GM12891 (cell line): ENCODE measurements at regions not wholly inside any gene's neighbourhood (a gene's known extent, or its start where the extent isn't known, plus 50 kb on each side); places are given as distances from the start of the nearest gene placed in this dataset.

Experiments used
- DNase-seq: peaks from one replicate; pipeline ENCODE4 v3.0.0; 2011; ENCODE audit warnings: low spot score; ENCODE audit not compliant: insufficient read length
- FAIRE-seq: peaks from 2 replicates; lab custom pipeline; 2011; peaks lifted over from hg19 to GRCh38; lab: Jason Lieb, UNC
- PAX5 ChIP-seq: IDR thresholded peaks from 2 replicates; pipeline ENCODE4 v1.6.1; 2011; ENCODE audit warnings: low read length, moderate library complexity, mild to moderate bottlenecking; ENCODE audit not compliant: insufficient read depth, severe bottlenecking
- POLR2A ChIP-seq: IDR thresholded peaks from 2 replicates; pipeline ENCODE4 v1.6.1; 2011; ENCODE audit warnings: low read depth, low read length, control low read depth
- POLR2AphosphoS5 ChIP-seq: IDR thresholded peaks from 2 replicates; pipeline ENCODE4 v1.6.1; 2011; ENCODE audit warnings: low read depth, low read length, control low read depth
- POU2F2 ChIP-seq: IDR thresholded peaks from 2 replicates; pipeline ENCODE4 v1.6.1; 2011; ENCODE audit warnings: low read depth, mild to moderate bottlenecking, control low read depth, low read length, moderate library complexity
- SPI1 ChIP-seq: IDR thresholded peaks from 2 replicates; pipeline ENCODE4 v1.6.1; 2011; ENCODE audit warnings: low read depth, low read length, control low read depth
- TAF1 ChIP-seq: IDR thresholded peaks from 2 replicates; pipeline ENCODE4 v1.6.1; 2011; ENCODE audit warnings: low read depth, low read length, control low read depth

DNA sequence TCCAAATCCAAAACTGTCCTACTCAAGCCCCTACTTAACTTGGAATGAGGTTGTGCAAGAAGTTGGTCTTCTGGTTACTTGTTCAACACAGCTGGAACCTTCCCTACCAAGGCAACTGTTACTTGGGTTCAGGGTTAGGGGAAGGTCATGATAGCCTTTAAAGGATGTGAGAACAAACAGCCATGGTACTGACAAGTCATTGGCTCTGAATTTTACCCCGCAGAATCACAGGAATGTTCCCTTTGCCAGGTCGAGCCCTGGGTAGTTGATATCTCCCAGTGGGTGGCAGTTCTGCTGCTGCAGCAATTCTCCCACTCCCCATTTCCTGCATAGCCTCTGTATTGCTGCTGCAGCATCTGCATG is 396.1 kb upstream of the MPDZ start:
- TF ChIP-seq SPI1 (no peak), TAF1 (no peak), POU2F2 (no peak), POLR2AphosphoS5 (no peak), PAX5 (no peak), POLR2A (no peak)
- DNase-seq: no peak
- no peak for FAIRE-seq

DNA sequence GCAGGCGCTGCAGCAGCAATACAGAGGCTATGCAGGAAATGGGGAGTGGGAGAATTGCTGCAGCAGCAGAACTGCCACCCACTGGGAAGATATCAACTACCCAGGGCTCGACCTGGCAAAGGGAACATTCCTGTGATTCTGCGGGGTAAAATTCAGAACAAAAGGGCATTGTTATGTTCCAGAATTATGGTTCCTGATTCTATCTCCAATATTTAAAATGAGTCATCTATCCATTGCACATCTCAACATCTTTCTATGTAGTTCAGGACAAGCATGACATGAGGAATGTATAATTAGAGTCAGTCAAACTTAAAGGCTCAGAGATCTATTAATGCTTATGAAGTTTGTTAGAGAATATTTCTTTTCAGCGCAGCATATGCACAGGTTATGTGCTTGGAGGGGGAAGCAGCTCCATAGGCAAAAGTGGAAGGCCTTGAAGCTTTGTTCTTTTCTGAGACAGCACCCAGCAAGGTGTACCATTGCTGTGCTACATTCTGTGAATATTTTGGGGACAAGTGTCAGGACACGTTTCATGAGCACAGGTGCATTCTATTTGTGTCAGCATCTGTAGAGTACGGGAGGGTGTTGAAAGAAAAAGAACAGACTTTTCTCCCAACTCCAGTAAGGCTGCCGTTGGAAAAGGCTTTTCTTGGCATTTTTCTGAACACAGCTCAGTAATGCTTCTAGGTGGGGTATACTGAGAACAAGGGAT is 395.6 kb upstream of the MPDZ start:
- DNase-seq (no peak), FAIRE-seq (no peak)
- TF ChIP-seq POLR2AphosphoS5 (no peak), PAX5 (no peak), POLR2A (no peak), TAF1 (no peak), SPI1 (no peak), POU2F2 (no peak)

DNA sequence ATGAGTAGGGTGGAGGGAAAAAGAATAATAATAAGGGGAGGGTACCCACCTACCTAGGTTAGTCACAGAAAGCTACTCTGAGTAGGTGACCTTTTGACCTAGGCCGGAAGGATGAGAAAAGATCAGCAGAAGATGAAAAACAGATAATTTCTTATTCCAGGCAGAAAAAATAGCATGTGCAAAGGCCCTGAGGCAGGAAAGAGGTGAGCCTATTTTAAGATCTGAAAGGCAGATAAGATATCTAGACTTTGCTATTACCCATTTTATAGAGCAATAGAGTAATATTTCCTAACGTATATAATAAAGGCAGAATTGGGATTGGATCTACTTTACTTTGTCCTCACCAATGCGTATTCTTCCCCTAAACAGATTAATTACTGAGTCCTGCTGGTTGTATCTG is 393.9 kb upstream of the MPDZ start:
- FAIRE-seq (no peak), DNase-seq (no peak)
- no peak for TF ChIP-seq SPI1
- no peak for TF ChIP-seq PAX5
- TF ChIP-seq POU2F2: no peak

DNA sequence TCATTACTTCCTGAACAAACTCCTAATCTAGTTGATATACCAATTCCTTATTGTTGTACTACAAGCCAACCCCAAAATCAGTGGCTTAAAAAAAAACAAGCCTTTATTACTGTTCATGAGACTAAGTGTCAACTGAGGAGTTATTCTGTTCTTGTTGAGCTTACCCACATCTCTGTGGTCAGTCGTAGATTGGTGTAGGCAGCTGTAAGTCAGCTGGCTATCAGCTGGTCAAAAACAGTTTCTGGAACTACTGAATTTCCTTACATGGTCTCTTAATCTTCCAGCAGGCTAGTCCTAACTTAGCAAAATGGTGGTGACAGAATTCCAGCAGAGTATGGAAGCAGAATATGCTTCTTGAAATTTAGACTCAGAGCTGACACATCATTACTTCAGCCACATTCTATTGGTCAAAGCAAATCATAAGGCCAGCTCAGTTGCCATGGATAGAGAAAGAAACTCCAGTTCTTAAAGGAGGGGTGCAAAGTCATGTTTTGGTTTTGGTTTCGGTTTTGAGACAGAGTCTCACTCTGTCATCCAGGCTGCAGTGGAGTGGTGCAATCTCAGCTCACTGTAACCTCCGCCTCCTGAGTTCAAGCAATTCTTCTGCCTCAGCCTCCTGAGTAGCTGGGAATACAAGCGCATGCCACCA is 386.1 kb upstream of the MPDZ start:
- TF ChIP-seq SPI1 (no peak), TAF1 (no peak), POU2F2 (no peak), POLR2A (no peak), POLR2AphosphoS5 (no peak), PAX5 (no peak)
- FAIRE-seq: no peak
- no peak for DNase-seq

DNA sequence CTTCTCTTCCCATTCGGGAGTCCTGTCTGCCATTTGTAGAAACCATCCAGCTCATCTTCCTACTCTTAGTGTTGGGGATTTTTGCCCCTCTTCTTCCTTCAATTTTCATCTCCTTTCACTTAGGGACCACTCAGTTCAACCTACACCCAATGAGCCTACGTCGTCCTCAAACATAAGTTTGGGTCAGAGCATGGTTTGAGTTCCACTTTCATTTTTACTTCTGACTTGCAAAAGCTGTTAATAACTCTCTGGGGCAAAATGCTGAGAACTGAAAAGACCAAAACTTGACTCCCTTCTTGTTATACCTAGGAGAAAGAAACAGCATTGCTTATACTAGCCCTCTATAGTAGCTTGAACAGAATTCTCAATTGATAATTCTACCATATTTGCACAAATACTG is 381.5 kb upstream of the MPDZ start:
- no peak for FAIRE-seq
- no peak for DNase-seq
- TF ChIP-seq POU2F2: no peak
- no peak for TF ChIP-seq SPI1
- no peak for TF ChIP-seq PAX5
- no peak for TF ChIP-seq POLR2AphosphoS5
- TF ChIP-seq POLR2A: no peak
- TF ChIP-seq TAF1: no peak

DNA sequence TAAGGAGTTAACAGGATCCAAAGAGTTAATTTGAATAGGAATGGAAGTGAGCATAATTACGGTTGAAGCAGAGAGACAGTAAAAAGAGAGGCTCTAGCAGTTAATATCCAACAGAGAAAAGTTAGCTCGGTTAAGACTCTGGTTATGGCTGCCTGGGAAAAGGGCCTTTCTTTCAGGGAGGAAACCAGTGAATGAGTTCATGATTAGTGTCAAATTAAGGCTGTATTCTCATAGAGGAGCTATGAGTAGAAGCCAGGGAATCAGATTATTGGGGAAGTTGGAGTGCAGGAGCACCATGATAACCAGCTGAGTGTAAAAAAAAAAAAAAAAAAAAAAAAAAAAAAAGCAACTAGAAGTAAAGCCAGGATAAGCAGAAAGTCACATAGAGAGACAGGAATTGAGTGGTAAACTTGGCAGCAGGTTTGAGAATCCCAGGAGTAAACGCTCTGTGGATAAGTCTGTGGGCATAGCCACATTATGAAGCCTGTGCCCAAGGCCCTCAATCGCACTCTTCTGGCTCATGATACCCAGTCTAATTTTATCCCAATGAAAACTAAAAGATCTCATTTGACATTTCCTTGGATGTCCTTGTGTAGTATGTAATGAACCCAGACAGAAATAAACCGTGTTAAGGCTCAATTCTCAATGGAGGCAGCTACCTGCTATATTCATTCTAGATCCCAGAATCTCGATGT is 372.6 kb upstream of the MPDZ start:
- DNase-seq (no peak), FAIRE-seq (no peak)
- TF ChIP-seq SPI1 (no peak), PAX5 (no peak), POLR2AphosphoS5 (no peak), POU2F2 (no peak), POLR2A (no peak), TAF1 (no peak)

DNA sequence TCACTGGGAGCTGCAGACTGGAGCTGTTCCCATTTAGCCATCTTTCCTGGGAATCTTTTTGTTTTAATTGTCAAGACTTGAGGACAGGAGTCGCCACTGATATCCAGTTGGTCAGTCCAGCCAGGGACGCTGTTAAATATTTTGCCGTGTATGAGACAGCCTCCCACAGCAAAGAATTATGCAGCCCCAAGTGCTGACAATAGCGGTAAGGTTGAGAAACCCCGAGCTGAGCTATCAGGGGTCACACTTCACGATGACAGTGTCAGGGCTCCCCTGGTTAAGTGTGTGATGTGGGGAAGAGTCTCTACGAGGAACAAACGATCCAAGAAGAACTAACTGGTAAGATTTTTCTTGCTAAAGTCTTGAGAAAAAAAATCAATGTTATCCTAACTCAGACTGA is 372.0 kb upstream of the MPDZ start:
- FAIRE-seq: no peak
- DNase-seq: no peak
- TF ChIP-seq POLR2A (no peak), TAF1 (no peak), PAX5 (no peak), POLR2AphosphoS5 (no peak), POU2F2 (no peak), SPI1 (no peak)

DNA sequence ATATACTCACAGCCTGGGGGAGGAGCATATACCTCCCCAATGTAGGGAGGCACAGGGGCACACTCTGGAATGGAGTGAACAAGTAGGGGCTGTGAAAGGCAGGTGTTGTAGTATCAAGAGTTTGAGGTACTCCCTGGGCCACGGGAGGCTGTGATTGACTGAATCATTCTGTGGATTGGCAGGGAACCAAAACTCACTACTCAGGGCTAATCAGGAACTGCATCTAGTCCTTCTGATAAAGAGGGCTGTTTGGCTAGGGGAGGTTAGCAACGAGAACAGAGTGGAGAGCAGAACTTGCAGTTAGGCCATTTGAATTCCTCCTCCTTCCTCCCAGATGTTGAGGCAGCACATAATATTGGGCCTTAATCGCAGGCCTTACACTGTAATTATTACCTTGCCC is 369.2 kb upstream of the MPDZ start:
- DNase-seq: no peak
- TF ChIP-seq SPI1 (no peak), TAF1 (no peak), POLR2AphosphoS5 (no peak), POU2F2 (no peak), PAX5 (no peak), POLR2A (no peak)
- no peak for FAIRE-seq

DNA sequence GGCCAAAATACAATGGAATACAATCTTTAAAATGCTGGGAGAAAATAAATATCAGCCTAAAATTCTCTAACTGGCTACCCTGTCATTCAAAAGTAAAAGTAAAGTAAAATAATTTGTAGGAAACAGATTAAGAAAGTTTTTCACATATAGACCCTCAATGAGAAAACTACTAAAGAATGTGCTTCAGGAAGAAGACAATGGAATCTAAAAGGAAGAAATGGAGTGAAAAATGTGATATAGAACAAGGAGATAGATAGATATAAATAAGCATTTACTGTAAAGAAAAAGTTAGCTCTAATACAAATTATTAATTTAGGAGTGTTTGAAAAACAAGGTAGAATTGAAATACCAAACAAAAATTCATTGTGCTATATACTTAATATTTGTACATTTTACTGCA is 368.6 kb upstream of the MPDZ start:
- TF ChIP-seq POLR2AphosphoS5 (no peak), POU2F2 (no peak), TAF1 (no peak), POLR2A (no peak), SPI1 (no peak), PAX5 (no peak)
- DNase-seq: no peak

More for the DNA sequence above, 368.6 kb upstream of the MPDZ start:
- FAIRE-seq: no peak
